Esophagus muscularis mucosa (tissue), 4 donors: ENCODE measurements at regions not wholly inside any gene's neighbourhood (a gene's known extent, or its start where the extent isn't known, plus 50 kb on each side); places are given as distances from the start of the nearest gene placed in this dataset.

ENCODE experiments used
- DNase-seq: peaks from one replicate; pipeline ENCODE4 v3.0.0-alpha.2; 2017; ENCODE audit errors: extremely low spot score
- H3K27ac ChIP-seq, 4 donors: fragments of 200-600 bp; sonication (generic); replicated peaks in 1 of 4; 1 replicate in 3 of 4; 2 replicates in 1 of 4; pipeline ENCODE4 v1.5.1; 2016 to 2019; ENCODE audit warnings: mild to moderate bottlenecking in 1 of 4
- H3K27me3 ChIP-seq, 4 donors: fragments of 200-600 bp; sonication (generic); one replicate each; pipeline versions ENCODE4 v1.5.1 to v1.6.0; 2016 to 2019
- H3K36me3 ChIP-seq, 4 donors: fragments of 200-600 bp; sonication (generic); one replicate each; pipeline ENCODE4 v1.5.1; 2016 to 2019
- H3K4me1 ChIP-seq, 4 donors: fragments of 200-600 bp; sonication (generic); one replicate each; pipeline ENCODE4 v1.5.1; 2016 to 2019
- H3K4me3 ChIP-seq, 4 donors: fragments of 200-600 bp; sonication (generic); 1 replicate in 2 of 4; 2 replicates in 2 of 4; pipeline ENCODE4 v1.5.1; 2016 to 2019; ENCODE audit warnings: mild to moderate bottlenecking in 4 of 4, moderate library complexity in 1 of 4
- H3K9me3 ChIP-seq, 4 donors: fragments of 200-600 bp; sonication (generic); 1 replicate in 3 of 4; 2 replicates in 1 of 4; pipeline ENCODE4 v1.5.1; 2016 to 2019
- EP300 ChIP-seq: sonication (generic); formaldehyde crosslinking; IDR thresholded peaks from one replicate; pipeline ENCODE4 v1.6.1; 2017; ENCODE audit warnings: antibody characterized with exemption
- POLR2A ChIP-seq: fragments of 450-650 bp; IDR thresholded peaks from one replicate; pipeline ENCODE4 v1.6.1; 2017; ENCODE audit warnings: antibody characterized with exemption, moderate library complexity, mild to moderate bottlenecking, low read depth
- POLR2AphosphoS5 ChIP-seq, 2 donors: sonication (generic); formaldehyde crosslinking; IDR thresholded peaks; one replicate each; pipeline ENCODE4 v1.6.1; 2017; ENCODE audit warnings: antibody characterized with exemption in 2 of 2
- WGBS: methylation state at CpG from one replicate; pipeline ENCODE4 v1.1.5; 2018; 5-methylcytosine and 5-hydroxymethylcytosine counted together
- intact Hi-C: fragments of 100-400 bp; cut with DNase I; formaldehyde crosslinking; loops from one replicate; pipeline ENCODE4 v1.15.1; 2023
- TF ChIP-seq, protein P1 (sequence below), 3 experiments: fragments of 200-600 bp in 2 of 3; fragments of 450-650 bp in 1 of 3; sonication (generic) in 2 of 3; IDR thresholded peaks; one replicate each; pipeline ENCODE4 v1.5.1; 2017 to 2019; ENCODE audit warnings: antibody characterized with exemption in 3 of 3, mild to moderate bottlenecking in 2 of 3, moderate library complexity in 1 of 3

DNA sequence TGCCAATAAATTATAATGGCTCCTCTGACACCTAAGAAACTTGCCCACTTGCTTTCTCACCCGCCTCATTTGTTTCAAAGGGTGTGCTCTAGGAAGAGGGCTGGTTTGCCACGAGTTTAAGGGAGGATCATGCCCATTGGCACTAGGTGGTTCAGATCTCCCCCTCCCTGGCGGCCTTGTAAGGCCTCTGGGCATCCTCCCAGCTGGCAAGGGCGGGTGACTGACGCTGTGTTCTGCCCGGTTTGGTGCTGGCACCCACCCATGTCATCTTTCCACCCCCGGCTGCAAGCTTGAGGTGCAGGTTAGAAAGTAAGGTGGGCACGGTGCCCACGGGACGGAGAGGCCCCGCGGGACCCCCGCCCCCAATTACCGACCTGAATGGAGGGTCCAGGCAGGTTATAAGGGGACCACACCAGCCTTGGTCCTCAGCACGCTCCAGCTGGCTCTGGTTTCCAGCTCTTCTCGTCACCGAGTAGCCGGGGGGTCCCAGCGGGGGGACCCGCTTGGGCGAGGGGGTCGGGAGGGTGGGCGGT is 90.4 kb downstream of the PTPRS start:
- DNase-seq: no peak
- 60% methylated on average over 23 of the region's 23 CpGs for WGBS
- no peak overlapping the region for H3K4me3 ChIP-seq
- TF ChIP-seq POLR2AphosphoS5 (IDR thresholded peaks at IDR 0.05) (peak; percentile 32 to 46), POLR2A (no peak)
- intact Hi-C loops: no loop called here
- peaks cover 4 to 44% (median 24%) of the 10 kb centered on the region in 4 donors for H3K36me3 ChIP-seq
- peaks cover 3 to 20% (median 11%) of the 10 kb centered on the region in 4 donors for H3K4me1 ChIP-seq
- no peaks in the 10 kb centered on the region for H3K27me3 ChIP-seq
- H3K9me3 ChIP-seq: peaks cover 0 to 9% (median 8%) of the 10 kb centered on the region in 4 donors
- H3K27ac ChIP-seq: no peak overlapping the region

DNA sequence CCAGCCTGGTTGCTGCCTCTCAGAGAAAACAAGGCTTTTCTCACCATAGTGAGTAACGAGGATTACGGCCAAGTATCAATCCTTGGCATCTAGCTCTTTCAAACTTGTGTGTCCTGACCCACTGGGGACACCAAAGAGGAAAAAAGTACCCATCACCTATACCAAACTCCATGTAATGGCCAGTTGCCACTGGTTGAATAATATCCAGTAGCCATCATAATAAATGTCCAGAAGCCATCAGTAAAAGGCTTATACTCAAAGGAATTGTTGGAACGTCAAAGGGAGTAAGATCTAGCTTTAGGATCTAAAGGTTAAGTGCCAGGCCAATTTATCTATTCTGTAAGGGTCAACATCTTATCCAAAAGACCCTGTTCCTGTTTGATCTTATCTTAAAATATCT is 91.1 kb downstream of the PTPRS start:
- peaks cover 5 to 43% (median 22%) of the 10 kb centered on the region in 4 donors for H3K36me3 ChIP-seq
- no peak overlapping the region for H3K4me3 ChIP-seq
- TF ChIP-seq, protein P1, sequence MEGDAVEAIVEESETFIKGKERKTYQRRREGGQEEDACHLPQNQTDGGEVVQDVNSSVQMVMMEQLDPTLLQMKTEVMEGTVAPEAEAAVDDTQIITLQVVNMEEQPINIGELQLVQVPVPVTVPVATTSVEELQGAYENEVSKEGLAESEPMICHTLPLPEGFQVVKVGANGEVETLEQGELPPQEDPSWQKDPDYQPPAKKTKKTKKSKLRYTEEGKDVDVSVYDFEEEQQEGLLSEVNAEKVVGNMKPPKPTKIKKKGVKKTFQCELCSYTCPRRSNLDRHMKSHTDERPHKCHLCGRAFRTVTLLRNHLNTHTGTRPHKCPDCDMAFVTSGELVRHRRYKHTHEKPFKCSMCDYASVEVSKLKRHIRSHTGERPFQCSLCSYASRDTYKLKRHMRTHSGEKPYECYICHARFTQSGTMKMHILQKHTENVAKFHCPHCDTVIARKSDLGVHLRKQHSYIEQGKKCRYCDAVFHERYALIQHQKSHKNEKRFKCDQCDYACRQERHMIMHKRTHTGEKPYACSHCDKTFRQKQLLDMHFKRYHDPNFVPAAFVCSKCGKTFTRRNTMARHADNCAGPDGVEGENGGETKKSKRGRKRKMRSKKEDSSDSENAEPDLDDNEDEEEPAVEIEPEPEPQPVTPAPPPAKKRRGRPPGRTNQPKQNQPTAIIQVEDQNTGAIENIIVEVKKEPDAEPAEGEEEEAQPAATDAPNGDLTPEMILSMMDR (IDR thresholded peaks at IDR 0.05): no peak
- TF ChIP-seq EP300 (no peak), POLR2A (no peak), POLR2AphosphoS5 (IDR thresholded peaks at IDR 0.05) (no peak)
- intact Hi-C loops: no loop called here
- WGBS: 96% methylated on average over 3 of the region's 3 CpGs
- DNase-seq: no peak
- no peak overlapping the region for H3K27ac ChIP-seq
- H3K4me1 ChIP-seq: peaks cover 3 to 20% (median 11%) of the 10 kb centered on the region in 4 donors
- no peaks in the 10 kb centered on the region for H3K27me3 ChIP-seq
- peaks cover 0 to 2% (median under 1%) of the 10 kb centered on the region in 4 donors for H3K9me3 ChIP-seq

DNA sequence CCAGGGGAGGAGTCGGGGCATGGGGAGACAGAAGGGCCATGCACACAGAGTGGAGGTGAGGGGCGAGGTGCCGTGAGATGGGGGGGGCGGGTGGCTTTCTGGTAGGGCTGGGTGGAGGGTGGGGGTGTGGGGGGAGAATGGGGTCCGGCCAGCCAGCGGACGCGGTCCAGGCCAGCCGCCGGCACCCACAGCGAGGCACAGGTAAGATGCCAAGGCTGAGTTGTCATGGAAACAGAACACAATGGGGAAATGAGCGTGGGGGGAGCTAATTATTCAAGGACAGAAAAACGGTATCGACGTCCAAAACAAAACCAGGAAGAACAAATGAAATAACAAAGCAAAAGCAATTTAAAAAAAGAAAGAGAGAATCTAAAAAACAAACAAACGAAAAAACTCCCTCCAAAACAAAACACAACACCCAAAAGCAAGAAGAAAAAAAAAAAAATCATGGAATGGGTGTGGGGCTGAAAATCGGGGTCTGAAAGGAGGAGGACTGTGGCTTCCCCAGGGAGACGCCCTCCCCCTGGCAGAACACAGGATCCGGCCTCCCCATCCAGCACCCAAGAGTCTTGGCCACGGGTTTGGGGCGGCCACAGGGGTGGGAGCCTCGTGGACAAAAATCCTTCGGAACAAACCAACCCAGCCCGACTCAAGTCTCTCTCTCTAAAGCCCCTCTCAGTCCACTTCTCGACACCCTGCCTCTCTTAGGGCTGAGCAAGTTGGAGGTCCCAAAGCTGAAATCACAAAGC is 92.5 kb downstream of the PTPRS start:
- no peak for DNase-seq
- 82% methylated on average over 25 of the region's 25 CpGs for WGBS
- TF ChIP-seq, protein P1 (IDR thresholded peaks at IDR 0.05): no peak
- TF ChIP-seq POLR2AphosphoS5 (IDR thresholded peaks at IDR 0.05) (no peak), EP300 (no peak), POLR2A (no peak)
- intact Hi-C loops: no loop called here
- no peak overlapping the region for H3K27ac ChIP-seq
- H3K27me3 ChIP-seq: no peaks in the 10 kb centered on the region
- H3K4me3 ChIP-seq: no peak overlapping the region
- H3K36me3 ChIP-seq: peaks cover 13 to 55% (median 34%) of the 10 kb centered on the region in 4 donors
- peaks cover 3 to 11% (median 10%) of the 10 kb centered on the region in 4 donors for H3K4me1 ChIP-seq
- H3K9me3 ChIP-seq: no peaks in the 10 kb centered on the region

DNA sequence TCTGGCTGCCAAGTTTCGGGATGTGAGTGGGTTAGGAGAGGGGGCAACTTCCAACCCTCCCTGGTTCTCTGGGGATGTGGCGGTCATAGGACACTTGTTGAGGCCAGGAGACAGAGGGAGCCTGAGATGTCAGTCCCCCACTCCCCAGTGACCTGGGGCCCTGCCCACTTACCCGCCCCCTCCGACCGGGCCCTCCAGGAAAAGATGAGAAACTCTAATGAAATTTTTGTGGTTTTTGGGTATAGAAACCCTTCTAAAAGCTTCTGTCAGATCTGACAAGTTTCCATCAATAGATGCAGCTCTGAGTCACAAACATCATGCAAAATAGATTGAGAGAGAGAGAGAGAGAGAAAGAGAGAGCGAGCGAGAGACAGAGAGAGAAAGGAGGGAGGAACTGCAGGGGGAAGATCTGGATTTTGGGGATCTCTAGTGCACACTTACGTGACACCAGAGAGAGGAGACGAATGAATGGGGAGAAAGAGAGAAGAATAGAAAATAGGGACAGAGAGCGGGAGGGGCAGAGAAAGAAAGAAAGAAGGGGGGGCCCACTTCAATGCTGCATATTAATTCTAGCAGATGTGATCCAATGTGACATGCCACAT is 94.0 kb downstream of the PTPRS start:
- Histone ChIP-seq H3K36me3 (peaks cover 13 to 70% (median 43%) of the 10 kb centered on the region in 4 donors), H3K27ac (no peak overlapping the region), H3K27me3 (no peaks in the 10 kb centered on the region), H3K4me3 (no peak overlapping the region), H3K9me3 (no peaks in the 10 kb centered on the region), H3K4me1 (peaks cover 3 to 11% (median 8%) of the 10 kb centered on the region in 4 donors)
- 82% methylated on average over 10 of the region's 10 CpGs for WGBS
- no peak for DNase-seq
- TF ChIP-seq POLR2AphosphoS5 (IDR thresholded peaks at IDR 0.05) (no peak), POLR2A (no peak), EP300 (no peak)
- TF ChIP-seq, protein P1 (IDR thresholded peaks at IDR 0.05): no peak
- intact Hi-C loops: no loop called here
